Neuronal stem cell (in vitro differentiated cells): ENCODE measurements at regions not wholly inside any gene's neighbourhood (a gene's known extent, or its start where the extent isn't known, plus 50 kb on each side); places are given as distances from the start of the nearest gene placed in this dataset.
A peak's percentile ranks its signal among the peaks of the same experiment; 100 is the strongest.

Source experiments
- DNase-seq: peaks from one replicate; pipeline ENCODE4 v3.0.0-alpha.2; 2013; ENCODE audit warnings: low spot score
- H2AFZ ChIP-seq: one replicate; pipeline ENCODE4 v1.6.1; 2013; ENCODE audit warnings: mild to moderate bottlenecking, low read length, inconsistent platforms
- H2AK5ac ChIP-seq: 2 replicates; pipeline ENCODE4 v1.6.1; 2013; ENCODE audit warnings: low read depth, mild to moderate bottlenecking, inconsistent platforms, low read length, moderate library complexity, mixed read lengths
- H2BK120ac ChIP-seq: 2 replicates; pipeline ENCODE4 v1.6.1; 2013; ENCODE audit warnings: low read depth, mild to moderate bottlenecking, inconsistent platforms, low read length, moderate library complexity, mixed read lengths
- H2BK12ac ChIP-seq: one replicate; pipeline ENCODE4 v1.6.1; 2013; ENCODE audit warnings: low read length, inconsistent platforms
- H2BK15ac ChIP-seq: 2 replicates; pipeline ENCODE4 v1.6.1; 2013; ENCODE audit warnings: mild to moderate bottlenecking, low read length, inconsistent platforms, mixed read lengths
- H2BK5ac ChIP-seq: one replicate; pipeline ENCODE4 v1.6.1; 2013; ENCODE audit warnings: inconsistent platforms, mild to moderate bottlenecking, low read length, moderate library complexity
- H3K14ac ChIP-seq: one replicate; pipeline ENCODE4 v1.6.1; 2013; ENCODE audit warnings: low read length, inconsistent platforms
- H3K18ac ChIP-seq: 2 replicates; pipeline ENCODE4 v1.6.1; 2013; ENCODE audit warnings: low read length, inconsistent platforms
- H3K23ac ChIP-seq: 2 replicates; pipeline ENCODE4 v1.6.1; 2013; ENCODE audit warnings: low read depth, mild to moderate bottlenecking, mixed read lengths, low read length, inconsistent platforms; ENCODE audit not compliant: poor library complexity
- H3K27ac ChIP-seq: replicated peaks from 3 replicates; pipeline ENCODE4 v1.5.1; 2013; ENCODE audit warnings: low read length, inconsistent platforms
- H3K27me3 ChIP-seq, 3 experiments: 2 replicates each; pipeline ENCODE4 v1.6.1; 2013; ENCODE audit warnings: low read length in 3 of 3, mild to moderate bottlenecking in 2 of 3, inconsistent platforms in 1 of 3, low read depth in 1 of 3, mixed read lengths in 1 of 3, moderate library complexity in 1 of 3; ENCODE audit not compliant: control insufficient read depth in 3 of 3, insufficient read depth in 3 of 3
- H3K36me3 ChIP-seq, 2 donors: replicated peaks in 1 of 2; 2 replicates each; pipeline ENCODE4 v1.6.1; 2013; ENCODE audit warnings: low read length in 2 of 2; ENCODE audit not compliant: control insufficient read depth in 2 of 2, insufficient read depth in 2 of 2
- H3K4ac ChIP-seq: 2 replicates; pipeline ENCODE4 v1.6.1; 2013; ENCODE audit warnings: inconsistent platforms, mild to moderate bottlenecking, low read length, moderate library complexity
- H3K4me1 ChIP-seq, 2 donors: 1 replicate in 1 of 2; 2 replicates in 1 of 2; pipeline ENCODE4 v1.6.1; 2013; ENCODE audit warnings: low read length in 2 of 2, low read depth in 1 of 2; ENCODE audit not compliant: control insufficient read depth in 2 of 2, insufficient read depth in 1 of 2
- H3K4me2 ChIP-seq: one replicate; pipeline ENCODE4 v1.6.1; 2013; ENCODE audit warnings: mild to moderate bottlenecking, low read length, inconsistent platforms; ENCODE audit not compliant: insufficient read depth, poor library complexity, severe bottlenecking
- H3K4me3 ChIP-seq, 2 donors: 2 replicates each; pipeline ENCODE4 v1.5.1; 2013; ENCODE audit warnings: low read length in 2 of 2, mild to moderate bottlenecking in 2 of 2, inconsistent platforms in 1 of 2, moderate library complexity in 1 of 2
- H3K79me1 ChIP-seq: one replicate; pipeline ENCODE4 v1.6.1; 2013; ENCODE audit warnings: low read depth, mild to moderate bottlenecking, inconsistent platforms, low read length, moderate library complexity
- H3K9ac ChIP-seq: one replicate; pipeline ENCODE4 v1.6.1; 2013; ENCODE audit warnings: mild to moderate bottlenecking, low read depth, low read length, inconsistent platforms; ENCODE audit not compliant: poor library complexity
- H3K9me3 ChIP-seq, 2 donors: replicated peaks in 1 of 2; 2 replicates each; pipeline versions ENCODE3 to v1.6.1; 2013; ENCODE audit warnings: low read length in 2 of 2, mild to moderate bottlenecking in 2 of 2, inconsistent platforms in 1 of 2, low read depth in 1 of 2, mixed read lengths in 1 of 2, moderate library complexity in 1 of 2; ENCODE audit not compliant: control insufficient read depth in 2 of 2, insufficient read depth in 1 of 2
- H4K8ac ChIP-seq: one replicate; pipeline ENCODE4 v1.6.1; 2013; ENCODE audit warnings: low read depth, mild to moderate bottlenecking, inconsistent platforms, low read length, moderate library complexity
- H4K91ac ChIP-seq: one replicate; pipeline ENCODE4 v1.6.1; 2013; ENCODE audit warnings: low read length, low read depth, mild to moderate bottlenecking, inconsistent platforms; ENCODE audit not compliant: poor library complexity
- WGBS, 2 donors: extraction: QIAGEN DNeasy Blood & Tissue Kit; methylation state at CpG; one replicate each; pipeline ENCODE4 v1.1.7; 2013; ENCODE audit warnings: missing lambda C conversion rate in 2 of 2, mixed read lengths in 1 of 2; ENCODE audit not compliant: insufficient read length in 2 of 2, insufficient replicate concordance in 1 of 2; ENCODE audit errors: extremely low coverage in 2 of 2; 5-methylcytosine and 5-hydroxymethylcytosine counted together

- no peak overlapping the region for H3K14ac ChIP-seq
- H2BK120ac ChIP-seq, result no peak overlapping the region
- H3K27me3 ChIP-seq, result no peaks in the 10 kb centered on the region
- WGBS, 2 donors, result no CpG with 5 or more reads among the region's 2 CpGs
- no peak overlapping the region for H3K9ac ChIP-seq
- H3K79me1 ChIP-seq, result no peaks in the 10 kb centered on the region
- no peak overlapping the region for H3K4me3 ChIP-seq
- H3K36me3 ChIP-seq, result no peaks in the 10 kb centered on the region
- H3K9me3 ChIP-seq, result no peaks in the 10 kb centered on the region
- no peak overlapping the region for H3K4me2 ChIP-seq
- H2AK5ac ChIP-seq, result no peak overlapping the region
- H2BK5ac ChIP-seq, result no peak overlapping the region
- no peak overlapping the region for H2AFZ ChIP-seq
- H3K4ac ChIP-seq, result no peak overlapping the region
- no peak overlapping the region for H3K23ac ChIP-seq
- H2BK12ac ChIP-seq, result no peak overlapping the region
- H3K4me1 ChIP-seq, result no peaks in the 10 kb centered on the region
- no peak overlapping the region for H3K27ac ChIP-seq
- H4K8ac ChIP-seq, result no peak overlapping the region
- no peak overlapping the region for H3K18ac ChIP-seq
- H2BK15ac ChIP-seq, result no peak overlapping the region
- DNase-seq, result no peak
- no peak overlapping the region for H4K91ac ChIP-seq
Measured at GRCh38 chr18:75538727-75539126, 111.2 kb upstream of the SMIM21 start.

- Histone ChIP-seq H3K4me3 (no peak overlapping the region), H3K9me3 (no peaks in the 10 kb centered on the region), H3K18ac (no peak overlapping the region), H2AK5ac (no peak overlapping the region), H3K4me2 (no peak overlapping the region), H3K14ac (no peak overlapping the region), H3K4me1 (no peaks in the 10 kb centered on the region), H4K91ac (no peak overlapping the region), H2BK120ac (no peak overlapping the region), H3K23ac (no peak overlapping the region), H2BK15ac (no peak overlapping the region), H4K8ac (no peak overlapping the region), H3K27ac (no peak overlapping the region), H3K36me3 (no peaks in the 10 kb centered on the region), H2AFZ (peak overlapping the region; percentile 29), H3K27me3 (no peaks in the 10 kb centered on the region), H3K4ac (no peak overlapping the region), H3K9ac (no peak overlapping the region), H2BK5ac (no peak overlapping the region), H2BK12ac (no peak overlapping the region), H3K79me1 (no peaks in the 10 kb centered on the region)
- WGBS, 2 donors, result no CpG with 5 or more reads among the region's 5 CpGs
- no peak for DNase-seq
Measured at GRCh38 chr18:75533950-75534349, 106.4 kb upstream of the SMIM21 start.

- H3K36me3 ChIP-seq, result no peaks in the 10 kb centered on the region
- no peak overlapping the region for H2BK5ac ChIP-seq
- H2BK12ac ChIP-seq, result no peak overlapping the region
- no peaks in the 10 kb centered on the region for H3K79me1 ChIP-seq
- no peak overlapping the region for H3K4ac ChIP-seq
- H2BK15ac ChIP-seq, result no peak overlapping the region
- no peak overlapping the region for H4K8ac ChIP-seq
- no peaks in the 10 kb centered on the region for H3K4me1 ChIP-seq
- no peak overlapping the region for H3K14ac ChIP-seq
- H3K9me3 ChIP-seq, result peaks cover 0 to 2% of the 10 kb centered on the region in 2 donors
- no peak overlapping the region for H3K4me2 ChIP-seq
- no peaks in the 10 kb centered on the region for H3K27me3 ChIP-seq
- no peak for DNase-seq
- no peak overlapping the region for H4K91ac ChIP-seq
- H3K18ac ChIP-seq, result no peak overlapping the region
- no peak overlapping the region for H3K27ac ChIP-seq
- no peak overlapping the region for H2AK5ac ChIP-seq
- H3K4me3 ChIP-seq, result no peak overlapping the region
- H2BK120ac ChIP-seq, result no peak overlapping the region
- H3K9ac ChIP-seq, result no peak overlapping the region
- no CpG with 5 or more reads among the region's 2 CpGs for WGBS, 2 donors
- no peak overlapping the region for H2AFZ ChIP-seq
- H3K23ac ChIP-seq, result no peak overlapping the region
Measured at GRCh38 chr18:75533209-75533608, 105.7 kb upstream of the SMIM21 start.

GRCh38 chr18:75531851-75532459, 104.5 kb upstream of the SMIM21 start:
- H3K27ac ChIP-seq, result no peak overlapping the region
- no peaks in the 10 kb centered on the region for H3K27me3 ChIP-seq
- H2BK12ac ChIP-seq, result no peak overlapping the region
- H2BK120ac ChIP-seq, result no peak overlapping the region
- DNase-seq, result no peak
- no peak overlapping the region for H3K14ac ChIP-seq
- H2AFZ ChIP-seq, result no peak overlapping the region
- no peak overlapping the region for H2BK5ac ChIP-seq
- no peak overlapping the region for H2BK15ac ChIP-seq
- no peaks in the 10 kb centered on the region for H3K4me1 ChIP-seq
- H4K91ac ChIP-seq, result no peak overlapping the region
- no peak overlapping the region for H4K8ac ChIP-seq
- no peak overlapping the region for H2AK5ac ChIP-seq
- no peaks in the 10 kb centered on the region for H3K36me3 ChIP-seq
- peaks cover 0 to 2% of the 10 kb centered on the region in 2 donors for H3K9me3 ChIP-seq
- H3K4ac ChIP-seq, result no peak overlapping the region
- no peak overlapping the region for H3K23ac ChIP-seq
- no CpG with 5 or more reads among the region's 13 CpGs for whole genome bisulfite sequencing, 2 donors
- H3K4me2 ChIP-seq, result no peak overlapping the region
- H3K18ac ChIP-seq, result peak overlapping the region; percentile 42
- H3K79me1 ChIP-seq, result no peaks in the 10 kb centered on the region
- no peak overlapping the region for H3K4me3 ChIP-seq
- no peak overlapping the region for H3K9ac ChIP-seq
